ENCODE measurements at regions not wholly inside any gene's neighbourhood (a gene's known extent, or its start where the extent isn't known, plus 50 kb on each side); places are given as distances from the start of the nearest gene placed in this dataset.

DNA sequence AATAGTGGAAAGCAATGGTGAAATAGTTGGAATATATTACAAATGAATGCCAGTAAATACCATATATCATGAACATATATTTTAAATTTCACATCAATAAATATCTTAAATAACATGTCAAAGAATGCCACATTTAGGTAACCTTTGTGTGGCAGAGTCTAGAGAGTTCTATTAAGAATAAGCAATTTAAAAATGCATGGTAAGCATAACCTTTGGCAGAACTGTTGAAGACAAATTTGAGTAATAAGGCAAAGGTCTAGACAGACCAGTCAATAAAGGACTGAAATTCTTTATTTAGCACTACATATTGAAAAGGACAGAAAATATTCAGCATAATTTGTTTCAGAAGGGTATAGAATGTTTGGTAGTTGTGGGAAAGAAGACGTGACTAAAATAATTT lies 1417.0 kb downstream of the SUCLG1 start:
- H3K4me1 ChIP-seq (ENCODE audit: insufficient read depth, low read length, severe bottlenecking): no peaks in the 10 kb centered on the region
- H3K9ac ChIP-seq (ENCODE audit: low read length): no peak overlapping the region
- no peaks in the 10 kb centered on the region for H3K9me3 ChIP-seq (ENCODE audit: low read length)
- no peak overlapping the region for H3K27ac ChIP-seq (ENCODE audit: low read depth, low read length, poor library complexity, severe bottlenecking)
- no peaks in the 10 kb centered on the region for H3K9me2 ChIP-seq (ENCODE audit: low read depth, low read length)
- H3F3A ChIP-seq (ENCODE audit: insufficient read depth, low read length): no peaks in the 10 kb centered on the region
- no peak overlapping the region for H3K4me2 ChIP-seq (ENCODE audit: low read length)
- H3K79me2 ChIP-seq (ENCODE audit: insufficient read depth, low read length): no peaks in the 10 kb centered on the region
- no peaks in the 10 kb centered on the region for H3K36me3 ChIP-seq (ENCODE audit: insufficient read depth, low read length)
- TF ChIP-seq, protein P1, sequence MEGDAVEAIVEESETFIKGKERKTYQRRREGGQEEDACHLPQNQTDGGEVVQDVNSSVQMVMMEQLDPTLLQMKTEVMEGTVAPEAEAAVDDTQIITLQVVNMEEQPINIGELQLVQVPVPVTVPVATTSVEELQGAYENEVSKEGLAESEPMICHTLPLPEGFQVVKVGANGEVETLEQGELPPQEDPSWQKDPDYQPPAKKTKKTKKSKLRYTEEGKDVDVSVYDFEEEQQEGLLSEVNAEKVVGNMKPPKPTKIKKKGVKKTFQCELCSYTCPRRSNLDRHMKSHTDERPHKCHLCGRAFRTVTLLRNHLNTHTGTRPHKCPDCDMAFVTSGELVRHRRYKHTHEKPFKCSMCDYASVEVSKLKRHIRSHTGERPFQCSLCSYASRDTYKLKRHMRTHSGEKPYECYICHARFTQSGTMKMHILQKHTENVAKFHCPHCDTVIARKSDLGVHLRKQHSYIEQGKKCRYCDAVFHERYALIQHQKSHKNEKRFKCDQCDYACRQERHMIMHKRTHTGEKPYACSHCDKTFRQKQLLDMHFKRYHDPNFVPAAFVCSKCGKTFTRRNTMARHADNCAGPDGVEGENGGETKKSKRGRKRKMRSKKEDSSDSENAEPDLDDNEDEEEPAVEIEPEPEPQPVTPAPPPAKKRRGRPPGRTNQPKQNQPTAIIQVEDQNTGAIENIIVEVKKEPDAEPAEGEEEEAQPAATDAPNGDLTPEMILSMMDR (IDR thresholded peaks at IDR 0.05; ENCODE audit: low read length): no peak
- no peak for TF ChIP-seq EZH2 (IDR thresholded peaks at IDR 0.05; ENCODE audit: borderline replicate concordance, low read length)
- no peaks in the 10 kb centered on the region for H4K20me1 ChIP-seq (ENCODE audit: insufficient read depth, low read length)
- H3K27me3 ChIP-seq (ENCODE audit: insufficient read depth, low read length): no peaks in the 10 kb centered on the region
- H2AFZ ChIP-seq (ENCODE audit: low read length): no peak overlapping the region
- H3K4me3 ChIP-seq (ENCODE audit: low read depth, low read length, poor library complexity, severe bottlenecking): no peak overlapping the region

DNA sequence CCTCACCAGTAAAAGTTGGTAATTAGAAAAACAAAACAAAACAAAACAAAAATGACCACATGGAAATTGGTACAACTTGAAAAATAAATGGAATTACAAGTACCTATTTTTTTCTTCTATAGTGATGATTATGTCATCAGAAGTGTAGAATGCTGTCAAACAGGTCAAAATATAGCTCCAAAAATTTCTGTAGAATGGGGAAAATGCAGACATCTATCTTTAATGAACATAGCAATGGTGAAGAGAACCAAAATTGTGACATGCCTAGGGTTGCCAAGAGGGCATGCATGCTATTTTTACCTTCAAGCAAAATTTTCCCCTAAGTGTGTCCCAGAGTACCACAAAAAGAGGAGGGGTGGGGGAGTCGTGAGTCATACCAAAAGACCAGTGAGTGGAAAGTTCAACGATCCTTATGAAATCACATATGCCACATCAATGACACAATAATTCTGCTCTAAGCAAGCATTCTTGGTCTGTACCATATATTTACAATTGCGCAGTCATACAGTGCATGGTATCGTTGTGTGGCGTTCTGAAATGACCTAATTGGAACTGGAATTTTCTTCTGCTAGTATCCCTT lies 1436.4 kb downstream of the SUCLG1 start:
- H3K79me2 ChIP-seq (ENCODE audit: insufficient read depth, low read length): no peaks in the 10 kb centered on the region
- H4K20me1 ChIP-seq (ENCODE audit: insufficient read depth, low read length): no peaks in the 10 kb centered on the region
- no peak for TF ChIP-seq EZH2 (IDR thresholded peaks at IDR 0.05; ENCODE audit: borderline replicate concordance, low read length)
- TF ChIP-seq, protein P1 (IDR thresholded peaks at IDR 0.05; ENCODE audit: low read length): no peak
- H3K27ac ChIP-seq (ENCODE audit: low read depth, low read length, poor library complexity, severe bottlenecking): no peak overlapping the region
- no peaks in the 10 kb centered on the region for H3K9me2 ChIP-seq (ENCODE audit: low read depth, low read length)
- no peaks in the 10 kb centered on the region for H3K4me1 ChIP-seq (ENCODE audit: insufficient read depth, low read length, severe bottlenecking)
- no peak overlapping the region for H2AFZ ChIP-seq (ENCODE audit: low read length)
- no peak overlapping the region for H3K4me3 ChIP-seq (ENCODE audit: low read depth, low read length, poor library complexity, severe bottlenecking)
- H3F3A ChIP-seq (ENCODE audit: insufficient read depth, low read length): no peaks in the 10 kb centered on the region
- H3K27me3 ChIP-seq (ENCODE audit: insufficient read depth, low read length): no peaks in the 10 kb centered on the region
- H3K9ac ChIP-seq (ENCODE audit: low read length): no peak overlapping the region
- no peaks in the 10 kb centered on the region for H3K36me3 ChIP-seq (ENCODE audit: insufficient read depth, low read length)
- no peaks in the 10 kb centered on the region for H3K9me3 ChIP-seq (ENCODE audit: low read length)
- H3K4me2 ChIP-seq (ENCODE audit: low read length): no peak overlapping the region

DNA sequence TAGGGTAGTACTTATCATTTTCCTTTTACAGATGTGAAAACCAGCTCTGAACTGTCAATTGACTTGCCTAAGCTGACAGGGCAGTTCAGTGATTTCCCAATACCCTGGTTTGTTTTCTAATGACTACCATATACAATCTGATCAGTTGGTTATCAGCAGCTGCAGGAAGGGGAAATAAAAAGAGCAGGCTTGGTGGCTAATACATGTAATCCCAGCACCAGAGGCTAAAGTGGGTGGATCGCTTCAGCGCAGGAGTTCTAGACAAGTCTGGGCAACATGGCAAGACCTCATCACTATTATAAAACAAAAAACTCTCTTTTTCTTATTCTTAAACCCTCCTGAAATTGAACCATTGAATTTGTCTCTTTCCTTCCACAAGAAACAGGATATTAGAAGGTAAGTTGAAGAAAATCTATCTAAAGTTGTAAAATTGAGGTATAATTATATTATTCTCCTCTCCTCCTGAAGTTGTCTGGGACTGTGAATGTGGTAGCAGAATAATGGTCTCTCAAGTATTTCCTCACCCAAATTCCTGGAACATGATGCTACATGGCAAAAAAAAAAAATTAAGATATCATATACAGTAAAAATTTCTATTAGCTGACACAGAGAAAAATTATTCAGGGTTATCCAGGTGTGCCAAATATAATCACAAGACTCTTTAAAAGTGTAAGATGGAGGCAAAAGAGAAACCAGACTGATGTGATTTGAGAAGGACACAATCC lies 1441.6 kb downstream of the SUCLG1 start:
- Histone ChIP-seq H3K9me2 (ENCODE audit: low read depth, low read length) (no peaks in the 10 kb centered on the region), H3K4me3 (ENCODE audit: low read depth, low read length, poor library complexity, severe bottlenecking) (no peak overlapping the region)

More for the DNA sequence above, 1441.6 kb downstream of the SUCLG1 start:
- Histone ChIP-seq H3F3A (ENCODE audit: insufficient read depth, low read length) (no peaks in the 10 kb centered on the region), H2AFZ (ENCODE audit: low read length) (no peak overlapping the region), H3K9me3 (ENCODE audit: low read length) (no peaks in the 10 kb centered on the region), H3K27ac (ENCODE audit: low read depth, low read length, poor library complexity, severe bottlenecking) (no peak overlapping the region), H3K9ac (ENCODE audit: low read length) (no peak overlapping the region), H3K4me1 (ENCODE audit: insufficient read depth, low read length, severe bottlenecking) (no peaks in the 10 kb centered on the region), H3K27me3 (ENCODE audit: insufficient read depth, low read length) (no peaks in the 10 kb centered on the region), H3K79me2 (ENCODE audit: insufficient read depth, low read length) (no peaks in the 10 kb centered on the region), H3K4me2 (ENCODE audit: low read length) (no peak overlapping the region), H3K36me3 (ENCODE audit: insufficient read depth, low read length) (no peaks in the 10 kb centered on the region), H4K20me1 (ENCODE audit: insufficient read depth, low read length) (no peaks in the 10 kb centered on the region)
- TF ChIP-seq, protein P1 (IDR thresholded peaks at IDR 0.05; ENCODE audit: low read length): no peak
- no peak for TF ChIP-seq EZH2 (IDR thresholded peaks at IDR 0.05; ENCODE audit: borderline replicate concordance, low read length)
